H1 (cell line): ENCODE measurements at regions not wholly inside any gene's neighbourhood (a gene's known extent, or its start where the extent isn't known, plus 50 kb on each side); places are given as distances from the start of the nearest gene placed in this dataset.

Experiments
- CTCF ChIA-PET: fragments of 300-600 bp; sonication (Branson Sonifier 250); formaldehyde crosslinking; loops from one replicate; lab custom pipeline; 2021; ENCODE audit not compliant: partially characterized antibody; lab: Charles Lee
- POLR2A ChIA-PET: fragments of 300-600 bp; sonication (Branson Sonifier 250); formaldehyde crosslinking; loops from one replicate; lab custom pipeline; 2021; ENCODE audit warnings: inconsistent platforms; ENCODE audit not compliant: partially characterized antibody; lab: Charles Lee
- DNase-seq, 2 experiments: peaks; one replicate each; pipeline versions ENCODE4 v3.0.0 to v3.0.0-alpha.2; 2010 to 2022; ENCODE audit warnings: low spot score in 2 of 2, low read depth in 1 of 2, mixed read lengths in 1 of 2
- FAIRE-seq: peaks from 2 replicates; lab custom pipeline; 2011; peaks lifted over from hg19 to GRCh38; lab: Jason Lieb, UNC
- H2AFZ ChIP-seq: 2 replicates; pipeline ENCODE4 v1.8.1; 2012; ENCODE audit warnings: low read length, inconsistent platforms
- H2AK5ac ChIP-seq: 2 replicates; pipeline ENCODE4 v1.6.1; 2013; ENCODE audit warnings: low read depth, low read length
- H2BK120ac ChIP-seq: replicated peaks from 2 replicates; pipeline ENCODE3; 2013; ENCODE audit warnings: low read depth, low read length, inconsistent platforms
- H2BK12ac ChIP-seq: 2 replicates; pipeline ENCODE4 v1.6.1; 2013; ENCODE audit warnings: low read depth, low read length
- H2BK15ac ChIP-seq: 2 replicates; pipeline ENCODE4 v1.6.1; 2013; ENCODE audit warnings: low read length
- H2BK20ac ChIP-seq: 2 replicates; pipeline ENCODE4 v1.6.1; 2013; ENCODE audit warnings: low read length
- H2BK5ac ChIP-seq: 2 replicates; pipeline ENCODE4 v1.6.1; 2013; ENCODE audit warnings: low read depth, low read length
- H3K14ac ChIP-seq: 2 replicates; pipeline ENCODE4 v1.6.1; 2013; ENCODE audit warnings: inconsistent platforms; ENCODE audit not compliant: insufficient read length
- H3K18ac ChIP-seq: 2 replicates; pipeline ENCODE4 v1.6.1; 2013; ENCODE audit warnings: low read length; ENCODE audit errors: extremely low read depth
- H3K23ac ChIP-seq: 2 replicates; pipeline ENCODE4 v1.6.1; 2013; ENCODE audit warnings: inconsistent platforms; ENCODE audit not compliant: insufficient read length
- H3K23me2 ChIP-seq: 2 replicates; pipeline ENCODE4 v1.6.1; 2013; ENCODE audit warnings: low read depth, low read length
- H3K27ac ChIP-seq: 2 replicates; pipeline ENCODE4 v1.6.1; 2011; ENCODE audit warnings: low read depth, low read length, inconsistent platforms
- H3K27me3 ChIP-seq, 4 experiments: replicated peaks in 1 of 4; 1 replicate in 1 of 4; 2 replicates in 3 of 4; pipeline versions ENCODE4 v1.6.1 to v1.8.1; 2011 to 2013; ENCODE audit warnings: low read length in 3 of 4, mild to moderate bottlenecking in 3 of 4, inconsistent platforms in 2 of 4, mixed read lengths in 2 of 4, moderate library complexity in 1 of 4; ENCODE audit not compliant: control insufficient read depth in 3 of 4, insufficient read depth in 3 of 4; ENCODE audit errors: extremely low read depth in 1 of 4
- H3K36me3 ChIP-seq, 4 experiments: 2 replicates each; pipeline versions ENCODE4 v1.6.1 to v1.8.1; 2011 to 2013; ENCODE audit warnings: mild to moderate bottlenecking in 4 of 4, low read length in 3 of 4, moderate library complexity in 2 of 4, control low read depth in 1 of 4, inconsistent platforms in 1 of 4; ENCODE audit not compliant: insufficient read depth in 4 of 4, control insufficient read depth in 2 of 4
- H3K4ac ChIP-seq: replicated peaks from 2 replicates; pipeline ENCODE3; 2013; ENCODE audit warnings: low read length, low read depth, mixed read lengths, inconsistent platforms; ENCODE audit not compliant: insufficient read length
- H3K4me1 ChIP-seq, 4 experiments: replicated peaks in 1 of 4; 1 replicate in 1 of 4; 2 replicates in 3 of 4; pipeline versions ENCODE4 v1.6.1 to v1.8.1; 2011 to 2013; ENCODE audit warnings: low read length in 3 of 4, inconsistent platforms in 2 of 4, mixed read lengths in 1 of 4; ENCODE audit not compliant: insufficient read depth in 4 of 4, control insufficient read depth in 3 of 4
- H3K4me2 ChIP-seq, 2 experiments: 2 replicates each; pipeline versions ENCODE4 v1.6.1 to v1.8.1; 2011 to 2013; ENCODE audit warnings: low read depth in 2 of 2, low read length in 2 of 2, control low read depth in 1 of 2, inconsistent platforms in 1 of 2, mild to moderate bottlenecking in 1 of 2; ENCODE audit not compliant: insufficient read depth in 1 of 2
- H3K4me3 ChIP-seq, 4 experiments: fragments of 200-600, 300-600 bp in 1 of 4; sonication (generic), shearing (Covaris generic), sonication (Bioruptor Twin) in 1 of 4; 2 replicates each; pipeline versions ENCODE4 v1.5.1 to v1.8.1; 2011 to 2016; ENCODE audit warnings: low read length in 4 of 4, low read depth in 3 of 4, control low read depth in 2 of 4, inconsistent platforms in 2 of 4, mild to moderate bottlenecking in 2 of 4, mixed read lengths in 1 of 4, moderate library complexity in 1 of 4; ENCODE audit not compliant: insufficient read depth in 2 of 4; ENCODE audit errors: extremely low read depth in 1 of 4
- H3K56ac ChIP-seq: replicated peaks from 2 replicates; pipeline ENCODE3; 2013; ENCODE audit warnings: low read depth, mild to moderate bottlenecking, mixed read lengths, low read length, inconsistent platforms; ENCODE audit not compliant: insufficient read length
- H3K79me1 ChIP-seq: 2 replicates; pipeline ENCODE4 v1.6.1; 2013; ENCODE audit warnings: low read depth, low read length, control low read depth
- H3K79me2 ChIP-seq, 2 experiments: 2 replicates each; pipeline versions ENCODE4 v1.6.1 to v1.8.1; 2012 to 2013; ENCODE audit warnings: low read length in 2 of 2, mild to moderate bottlenecking in 2 of 2, inconsistent platforms in 1 of 2; ENCODE audit not compliant: insufficient read depth in 2 of 2, control insufficient read depth in 1 of 2
- H3K9ac ChIP-seq, 4 experiments: replicated peaks in 1 of 4; 1 replicate in 1 of 4; 2 replicates in 3 of 4; pipeline versions ENCODE4 v1.6.1 to v1.8.1; 2011 to 2013; ENCODE audit warnings: low read depth in 3 of 4, low read length in 3 of 4, control low read depth in 2 of 4, mild to moderate bottlenecking in 2 of 4, moderate library complexity in 2 of 4, inconsistent platforms in 1 of 4; ENCODE audit errors: extremely low read depth in 1 of 4
- H3K9me3 ChIP-seq, 2 experiments: 2 replicates each; pipeline versions ENCODE4 v1.6.1 to v1.8.1; 2012 to 2013; ENCODE audit warnings: mild to moderate bottlenecking in 2 of 2, moderate library complexity in 2 of 2, control low read depth in 1 of 2, inconsistent platforms in 1 of 2, low read depth in 1 of 2, low read length in 1 of 2, mixed read lengths in 1 of 2; ENCODE audit not compliant: insufficient read depth in 2 of 2
- H4K20me1 ChIP-seq, 2 experiments: replicated peaks in 1 of 2; 2 replicates each; pipeline versions ENCODE3 to v1.8.1; 2011 to 2013; ENCODE audit warnings: inconsistent platforms in 2 of 2, low read length in 2 of 2, mild to moderate bottlenecking in 1 of 2; ENCODE audit not compliant: insufficient read depth in 2 of 2, control insufficient read depth in 1 of 2
- H4K5ac ChIP-seq: 2 replicates; pipeline ENCODE4 v1.6.1; 2013; ENCODE audit warnings: low read length, low read depth, mixed read lengths, inconsistent platforms; ENCODE audit not compliant: insufficient read length
- H4K8ac ChIP-seq: 2 replicates; pipeline ENCODE4 v1.8.0; 2013; ENCODE audit warnings: mild to moderate bottlenecking, moderate library complexity, low read length, inconsistent platforms; ENCODE audit not compliant: insufficient read depth; ENCODE audit errors: extremely low read depth
- H4K91ac ChIP-seq: replicated peaks from 2 replicates; pipeline ENCODE3; 2013; ENCODE audit warnings: low read length, mixed read lengths, inconsistent platforms; ENCODE audit not compliant: insufficient read length
- ATF3 ChIP-seq: IDR thresholded peaks from 2 replicates; pipeline ENCODE4 v1.6.1; 2011; ENCODE audit warnings: low read depth, mild to moderate bottlenecking, low read length; ENCODE audit not compliant: insufficient read depth
- MAX ChIP-seq: IDR thresholded peaks from 2 replicates; pipeline ENCODE4 v1.6.1; 2012; ENCODE audit warnings: inconsistent platforms
- NRF1 ChIP-seq: IDR thresholded peaks from 2 replicates; pipeline ENCODE4 v1.6.1; 2011; ENCODE audit warnings: mild to moderate bottlenecking, low read depth, low read length, improper control_type of control experiment
- POU5F1 ChIP-seq: IDR thresholded peaks from 2 replicates; pipeline ENCODE4 v1.6.1; 2011; ENCODE audit warnings: low read depth, mild to moderate bottlenecking, low read length, moderate library complexity
- SAP30 ChIP-seq: fragments of 300-600 bp; sonication (generic); IDR thresholded peaks from 2 replicates; pipeline ENCODE4 v1.7.1; 2012; ENCODE audit warnings: low read length, moderate library complexity, mild to moderate bottlenecking, inconsistent platforms; ENCODE audit not compliant: insufficient read depth, insufficient replicate concordance
- SIN3A ChIP-seq, 2 experiments: IDR thresholded peaks in 1 of 2; conservative IDR thresholded peaks in 1 of 2; 2 replicates each; pipeline ENCODE4 v1.6.1; 2011 to 2012; ENCODE audit warnings: low read length in 2 of 2, improper control_type of control experiment in 1 of 2, low read depth in 1 of 2, mild to moderate bottlenecking in 1 of 2
- SRF ChIP-seq: IDR thresholded peaks from 2 replicates; pipeline ENCODE4 v1.6.1; 2011; ENCODE audit warnings: mild to moderate bottlenecking, low read depth, low read length, moderate library complexity
- USF2 ChIP-seq: IDR thresholded peaks from 2 replicates; pipeline ENCODE4 v1.6.1; 2011; ENCODE audit warnings: low read length, improper control_type of control experiment
- YY1 ChIP-seq: IDR thresholded peaks from 2 replicates; pipeline ENCODE4 v1.6.1; 2011; ENCODE audit warnings: low read depth, mild to moderate bottlenecking, low read length
- ZNF274 ChIP-seq: IDR thresholded peaks from 2 replicates; pipeline ENCODE4 v1.7.0; 2012; ENCODE audit warnings: low read length, borderline replicate concordance; ENCODE audit errors: extremely low read depth
- WGBS, 2 experiments: shearing (Covaris generic) in 1 of 2; methylation state at CpG; one replicate each; pipeline versions ENCODE4 v1.1.6 to v1.1.7; 2013 to 2015; ENCODE audit warnings: low lambda C conversion rate in 2 of 2, mixed read lengths in 2 of 2, inconsistent platforms in 1 of 2, low coverage in 1 of 2, missing lambda C conversion rate in 1 of 2; ENCODE audit not compliant: insufficient replicate concordance in 2 of 2, insufficient coverage in 1 of 2, insufficient read length in 1 of 2; ENCODE audit errors: extremely low coverage in 1 of 2, missing lambda C conversion rate in 1 of 2; 5-methylcytosine and 5-hydroxymethylcytosine counted together

GRCh38 chr4:3654036-3654807, 112.0 kb upstream of the ADRA2C start:
- DNase-seq: no peak
- Histone ChIP-seq H3K27ac (no peak overlapping the region), H2AFZ (no peak overlapping the region), H3K4me1 (peaks cover 0 to 3% (median 0%) of the 10 kb centered on the region in 4 experiments; a peak in 3 of 7 replicates), H3K79me1 (no peaks in the 10 kb centered on the region), H3K9me3 (no peaks in the 10 kb centered on the region), H3K14ac (no peak overlapping the region), H4K5ac (no peak overlapping the region), H3K4ac (no peak overlapping the region), H3K23me2 (peaks cover 1% of the 10 kb centered on the region; the same call in 1 of the 2 replicates), H2BK120ac (no peak overlapping the region), H3K79me2 (no peaks in the 10 kb centered on the region), H4K20me1 (no peaks in the 10 kb centered on the region), H2BK20ac (no peak overlapping the region), H3K18ac (no peak overlapping the region), H3K4me3 (no peak overlapping the region), H3K36me3 (no peaks in the 10 kb centered on the region), H3K9ac (no peak overlapping the region), H3K56ac (no peak overlapping the region), H3K4me2 (no peak overlapping the region), H4K91ac (no peak overlapping the region), H2AK5ac (no peak overlapping the region), H2BK15ac (no peak overlapping the region), H2BK12ac (no peak overlapping the region), H3K23ac (no peak overlapping the region), H4K8ac (no peak overlapping the region), H3K27me3 (peaks cover 0 to 4% (median 1%) of the 10 kb centered on the region in 4 experiments; a peak in 1 of 7 replicates), H2BK5ac (no peak overlapping the region)
- 92% methylated on average over 30 of the region's 30 CpGs; no CpG with 5 or more reads in 1 of the 2 experiments for WGBS, 2 experiments
- FAIRE-seq: no peak
- ChIA-PET CTCF (interaction anchor here (0.6 to 1.7 kb wide), 3 partner anchors 82 to 547 kb away, joined by 3 to 6 read pairs (median 5); no protein-coding TSS in a partner anchor), POLR2A (interaction anchor here (0.8 kb wide), 1 partner anchor 212 kb away, joined by 3 read pairs; the partner anchor contains the start of gene HGFAC)
- no peak for TF ChIP-seq YY1
- TF ChIP-seq SIN3A (conservative IDR thresholded peaks at IDR 0.05 in 1 of 2, IDR thresholded peaks at IDR 0.05 in 1 of 2; ENCODE audit: low read depth in 1 of 2, low read length in 2 of 2): no peak
- TF ChIP-seq POU5F1: no peak
- no peak for TF ChIP-seq MAX
- TF ChIP-seq USF2: no peak
- TF ChIP-seq ATF3: no peak
- no peak for TF ChIP-seq SAP30
- TF ChIP-seq NRF1: no peak
- no peak for TF ChIP-seq SRF
- TF ChIP-seq ZNF274: no peak
